ENCODE measurements at regions not wholly inside any gene's neighbourhood (a gene's known extent, or its start where the extent isn't known, plus 50 kb on each side); places are given as distances from the start of the nearest gene placed in this dataset.
A peak's percentile ranks its signal among the peaks of the same experiment; 100 is the strongest.

DNA sequence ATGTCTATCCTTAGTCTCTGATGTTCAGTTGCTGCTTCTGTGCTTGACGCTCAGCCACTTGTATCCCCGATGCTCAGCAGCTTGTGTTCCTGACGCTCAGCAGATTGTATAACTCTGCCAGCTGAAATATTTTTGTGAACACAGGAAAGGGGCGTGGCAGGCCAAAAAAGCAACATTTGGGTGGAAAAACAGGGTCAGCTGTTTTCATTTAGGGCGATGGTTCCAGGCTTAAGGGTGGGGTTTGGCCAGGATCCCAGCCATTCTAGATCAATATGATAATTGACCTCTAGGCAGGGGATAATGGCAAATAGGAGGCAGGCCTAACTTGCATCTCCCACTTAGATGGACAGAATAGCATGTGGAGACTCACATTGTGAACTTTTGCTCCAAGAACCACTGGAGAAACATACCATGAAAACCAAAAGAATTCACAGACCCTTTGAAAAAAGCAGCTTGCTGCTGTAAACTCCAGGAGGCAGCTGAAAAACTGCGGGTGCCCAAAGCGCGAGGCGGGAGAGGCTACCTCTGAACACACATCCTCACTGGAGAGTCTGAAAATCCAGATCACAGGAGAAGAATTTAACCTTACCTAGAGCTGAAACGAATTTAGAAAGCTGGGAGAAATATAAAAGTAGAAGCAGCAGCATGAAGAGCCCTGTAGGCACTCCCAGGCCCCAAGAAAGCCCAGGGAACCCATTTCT, 58.3 kb downstream of the ZNF648 start:
- Mint-ChIP-seq H3K27me3 (ENCODE audit: low read depth) (no peaks in the 10 kb centered on the region), H3K4me3 (no peak overlapping the region), H3K36me3 (ENCODE audit: insufficient read depth in 1 of 3, low read depth in 3 of 3) (peaks cover 0 to 15% (median 2%) of the 10 kb centered on the region in 3 experiments; a peak in 6 of 7 replicates), H3K4me1 (peaks cover 20 to 25% of the 10 kb centered on the region in 2 experiments), H3K27ac (peak overlapping the region in 1 of 3 experiments; percentile 37; a peak in 1 of 7 replicates), H3K9me3 (peaks cover 8 to 10% of the 10 kb centered on the region in 2 experiments; a peak in 4 of 5 replicates)
- Histone ChIP-seq H3K4ac (ENCODE audit: low read depth, low read length) (no peak overlapping the region), H3K79me2 (ENCODE audit: insufficient read depth, low read length) (no peaks in the 10 kb centered on the region), H3K9ac (ENCODE audit: extremely low read depth, insufficient read length, low read length) (no peak overlapping the region), H3T11ph (ENCODE audit: low read length) (no peak overlapping the region), H3K9me3 (ENCODE audit: control insufficient read depth, low read depth, low read length) (no peaks in the 10 kb centered on the region), H3K56ac (ENCODE audit: insufficient read length, low read depth, low read length) (no peak overlapping the region), H3K4me2 (ENCODE audit: insufficient read depth, insufficient read length, low read length) (no peak overlapping the region), H2BK20ac (ENCODE audit: low read depth, low read length, poor library complexity, severe bottlenecking) (no peak overlapping the region), H4K5ac (ENCODE audit: insufficient read length, low read depth, low read length) (no peak overlapping the region), H2AK5ac (ENCODE audit: insufficient read length, low read length) (no peak overlapping the region), H3K4me1 (ENCODE audit: insufficient read depth, low read length) (no peaks in the 10 kb centered on the region; the same call in 1 of the 2 replicates), H3K27ac (ENCODE audit: insufficient read length, low read depth, low read length) (no peak overlapping the region), H4K91ac (ENCODE audit: insufficient read length, low read depth, low read length) (no peak overlapping the region), H2BK12ac (ENCODE audit: insufficient read length, low read depth, low read length) (no peak overlapping the region), H3K79me1 (ENCODE audit: insufficient read depth, low read depth, low read length, poor library complexity, severe bottlenecking) (no peaks in the 10 kb centered on the region), H2BK120ac (ENCODE audit: low read depth, low read length, poor library complexity, severe bottlenecking) (no peak overlapping the region), H4K20me1 (ENCODE audit: control insufficient read depth, insufficient read depth, insufficient read length) (no peaks in the 10 kb centered on the region), H3K27me3 (ENCODE audit: insufficient read depth, low read length) (no peaks in the 10 kb centered on the region), H3K18ac (ENCODE audit: insufficient read length, low read depth, low read length) (no peak overlapping the region), H4K8ac (replicated peaks; ENCODE audit: insufficient read length, low read depth, low read length) (no peak overlapping the region), H2BK15ac (ENCODE audit: low read depth, low read length) (no peak overlapping the region), H3K23ac (ENCODE audit: insufficient read length, low read depth, low read length) (no peak overlapping the region), H3K23me2 (ENCODE audit: insufficient read length, low read depth, low read length, poor library complexity, severe bottlenecking) (no peaks in the 10 kb centered on the region), H2AFZ (ENCODE audit: low read length) (no peak overlapping the region), H2BK5ac (ENCODE audit: insufficient read length, low read length) (no peak overlapping the region), H3K14ac (ENCODE audit: insufficient read depth, low read length) (no peak overlapping the region)
- no CpG with 5 or more reads among the region's 10 CpGs for WGBS (ENCODE audit: extremely low coverage, insufficient read length, low lambda C conversion rate)
- no peak for DNase-seq
- TF ChIP-seq, protein P1, sequence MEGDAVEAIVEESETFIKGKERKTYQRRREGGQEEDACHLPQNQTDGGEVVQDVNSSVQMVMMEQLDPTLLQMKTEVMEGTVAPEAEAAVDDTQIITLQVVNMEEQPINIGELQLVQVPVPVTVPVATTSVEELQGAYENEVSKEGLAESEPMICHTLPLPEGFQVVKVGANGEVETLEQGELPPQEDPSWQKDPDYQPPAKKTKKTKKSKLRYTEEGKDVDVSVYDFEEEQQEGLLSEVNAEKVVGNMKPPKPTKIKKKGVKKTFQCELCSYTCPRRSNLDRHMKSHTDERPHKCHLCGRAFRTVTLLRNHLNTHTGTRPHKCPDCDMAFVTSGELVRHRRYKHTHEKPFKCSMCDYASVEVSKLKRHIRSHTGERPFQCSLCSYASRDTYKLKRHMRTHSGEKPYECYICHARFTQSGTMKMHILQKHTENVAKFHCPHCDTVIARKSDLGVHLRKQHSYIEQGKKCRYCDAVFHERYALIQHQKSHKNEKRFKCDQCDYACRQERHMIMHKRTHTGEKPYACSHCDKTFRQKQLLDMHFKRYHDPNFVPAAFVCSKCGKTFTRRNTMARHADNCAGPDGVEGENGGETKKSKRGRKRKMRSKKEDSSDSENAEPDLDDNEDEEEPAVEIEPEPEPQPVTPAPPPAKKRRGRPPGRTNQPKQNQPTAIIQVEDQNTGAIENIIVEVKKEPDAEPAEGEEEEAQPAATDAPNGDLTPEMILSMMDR (conservative IDR thresholded peaks at IDR 0.05): no peak
